GM23338 (cell line): ENCODE measurements at regions not wholly inside any gene's neighbourhood (a gene's known extent, or its start where the extent isn't known, plus 50 kb on each side); places are given as distances from the start of the nearest gene placed in this dataset.
"Not testable (repeated sequence)": the region's sequence is repeated elsewhere in the genome, so short reads cannot be mapped to it uniquely, and the experiment has no call there.

Source experiments
- ATAC-seq: fragments of 200-7000 bp; cut with Tn5 transposase; 3 replicates; pipeline ENCODE4 v1.9.1; 2020
- DNase-seq: peaks from one replicate; pipeline ENCODE4 v3.0.0-alpha.2; 2015; ENCODE audit warnings: low spot score
- H2AFZ ChIP-seq: fragments of 200-600 bp; sonication (generic); 2 replicates; pipeline ENCODE4 v1.8.0; 2016; ENCODE audit warnings: antibody characterized with exemption, mild to moderate bottlenecking, moderate library complexity
- H3F3A ChIP-seq: fragments of 200-600 bp; sonication (generic); replicated peaks from 2 replicates; pipeline ENCODE4 v1.8.0; 2017; ENCODE audit warnings: antibody characterized with exemption, mixed run types, low read depth
- H3K27ac ChIP-seq: fragments of 200-600 bp; sonication (generic); 2 replicates; pipeline ENCODE4 v1.6.1; 2016; ENCODE audit warnings: low read depth
- H3K27me3 ChIP-seq: fragments of 200-600 bp; sonication (generic); 2 replicates; pipeline ENCODE4 v1.8.0; 2016; ENCODE audit warnings: mild to moderate bottlenecking, mixed run types, moderate library complexity; ENCODE audit not compliant: insufficient read depth
- H3K36me3 ChIP-seq: fragments of 200-600 bp; sonication (generic); 2 replicates; pipeline ENCODE4 v1.8.0; 2016; ENCODE audit warnings: mild to moderate bottlenecking; ENCODE audit not compliant: insufficient read depth
- H3K4me1 ChIP-seq: fragments of 200-600 bp; sonication (generic); 2 replicates; pipeline ENCODE4 v1.8.0; 2016; ENCODE audit warnings: mild to moderate bottlenecking, moderate library complexity; ENCODE audit not compliant: insufficient read depth
- H3K4me2 ChIP-seq: fragments of 200-600 bp; sonication (generic); 2 replicates; pipeline ENCODE4 v1.7.1; 2017; ENCODE audit warnings: mixed run types
- H3K4me3 ChIP-seq: fragments of 200-600 bp; sonication (generic); 2 replicates; pipeline ENCODE4 v1.6.1; 2016; ENCODE audit warnings: mixed run types
- H3K79me2 ChIP-seq: fragments of 200-600 bp; sonication (generic); replicated peaks from 2 replicates; pipeline ENCODE4 v1.8.0; 2017; ENCODE audit warnings: mild to moderate bottlenecking; ENCODE audit not compliant: insufficient read depth
- H3K9me2 ChIP-seq: fragments of 200-600 bp; sonication (generic); 2 replicates; pipeline ENCODE4 v1.8.0; 2017; ENCODE audit not compliant: insufficient read depth
- H4K20me1 ChIP-seq: fragments of 200-600 bp; sonication (generic); replicated peaks from 2 replicates; pipeline ENCODE4 v1.8.0; 2017; ENCODE audit warnings: mild to moderate bottlenecking; ENCODE audit not compliant: insufficient read depth
- H3K27ac Mint-ChIP-seq: 2 replicates; pipeline ENCODE4 v1.8.0; 2020; ENCODE audit warnings: inconsistent platforms, mild to moderate bottlenecking, moderate library complexity, mixed read lengths
- H3K27me3 Mint-ChIP-seq: 3 replicates; pipeline ENCODE4 v1.8.0; 2022; ENCODE audit warnings: low read depth, mild to moderate bottlenecking, moderate library complexity, mixed read lengths, inconsistent platforms; ENCODE audit not compliant: insufficient read depth, poor library complexity
- H3K36me3 Mint-ChIP-seq: 3 replicates; pipeline ENCODE4 v1.8.0; 2021; ENCODE audit warnings: low read depth, mild to moderate bottlenecking, inconsistent platforms, moderate library complexity, mixed read lengths
- H3K4me1 Mint-ChIP-seq: 3 replicates; pipeline ENCODE4 v1.8.0; 2020; ENCODE audit warnings: mild to moderate bottlenecking, inconsistent platforms, mixed read lengths
- H3K4me3 Mint-ChIP-seq: 3 replicates; pipeline ENCODE4 v1.8.0; 2021; ENCODE audit warnings: moderate library complexity, mild to moderate bottlenecking, inconsistent platforms, mixed read lengths
- H3K9me3 Mint-ChIP-seq: 3 replicates; pipeline ENCODE4 v1.8.0; 2020; ENCODE audit warnings: moderate library complexity, mild to moderate bottlenecking, inconsistent platforms, mixed read lengths

DNA sequence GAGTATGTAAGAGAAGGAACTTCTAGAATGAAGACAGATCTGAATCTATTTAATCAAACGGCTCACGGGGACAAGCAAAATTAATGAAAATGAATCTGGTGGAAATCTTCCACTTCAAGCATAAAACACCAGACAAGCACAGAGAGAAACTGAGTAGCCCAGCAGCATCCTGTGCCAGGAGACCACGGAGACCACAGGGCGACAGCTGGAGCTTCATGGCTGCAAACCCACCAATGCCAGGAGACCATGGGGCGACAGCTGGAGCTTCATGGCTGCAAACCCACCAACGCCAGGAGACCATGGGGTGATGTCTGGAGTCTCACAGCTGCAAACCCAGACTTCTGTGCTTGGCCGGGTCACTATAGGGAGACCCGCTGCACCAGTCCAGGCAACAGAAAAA, 5442.0 kb upstream of the TPTE start:
- H3K27ac Mint-ChIP-seq, H4K20me1 ChIP-seq: not testable (repeated sequence)

DNA sequence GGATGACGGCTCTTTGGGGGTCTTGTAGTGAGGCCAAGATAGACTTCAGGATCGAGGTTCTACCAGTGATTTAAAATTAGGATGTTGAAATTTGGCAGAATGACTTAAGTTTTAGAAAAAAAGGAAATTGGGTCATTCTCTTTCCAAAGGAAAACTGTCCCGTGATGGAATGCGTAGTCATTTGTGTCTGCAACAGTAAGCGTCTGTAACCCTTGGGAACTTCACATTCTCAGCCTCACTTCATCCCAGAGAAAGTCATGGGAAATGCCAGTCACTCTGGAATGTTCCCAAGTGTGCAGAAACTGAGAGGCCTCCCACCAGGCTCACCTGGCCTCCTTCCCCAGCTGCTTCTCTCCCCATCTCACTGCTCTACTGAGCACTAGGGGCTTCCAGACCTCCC, 5441.4 kb upstream of the TPTE start:
- not testable (repeated sequence) for ATAC-seq, DNase-seq

More for the DNA sequence above, 5442.0 kb upstream of the TPTE start:
- H3K4me2 ChIP-seq, H3K27me3 Mint-ChIP-seq, H3K36me3 ChIP-seq, H3K9me2 ChIP-seq, H3K4me3 Mint-ChIP-seq, H3K79me2 ChIP-seq, H3K4me1 Mint-ChIP-seq, H3K36me3 Mint-ChIP-seq, H3F3A ChIP-seq, H3K9me3 Mint-ChIP-seq, H3K4me1 ChIP-seq, DNase-seq, H3K27ac ChIP-seq, H3K4me3 ChIP-seq, H2AFZ ChIP-seq, ATAC-seq, H3K27me3 ChIP-seq: not testable (repeated sequence)

GRCh38 chr21:5084246-5084645, 5437.1 kb upstream of the TPTE start:
- not testable (repeated sequence) for H3K4me3 Mint-ChIP-seq

More for the DNA sequence above, 5441.4 kb upstream of the TPTE start:
- not testable (repeated sequence) for H3K4me1 ChIP-seq, H3K4me2 ChIP-seq, H3K27ac ChIP-seq, H2AFZ ChIP-seq, H3K36me3 ChIP-seq, H3K4me3 ChIP-seq, H3K9me2 ChIP-seq, H3K27me3 Mint-ChIP-seq, H3K4me1 Mint-ChIP-seq, H3K79me2 ChIP-seq, H3K36me3 Mint-ChIP-seq, H3K27me3 ChIP-seq, H3K9me3 Mint-ChIP-seq, H4K20me1 ChIP-seq, H3K4me3 Mint-ChIP-seq, H3F3A ChIP-seq, H3K27ac Mint-ChIP-seq

GRCh38 chr21:5085456-5085855, 5435.9 kb upstream of the TPTE start:
- not testable (repeated sequence) for H3K27me3 Mint-ChIP-seq, H2AFZ ChIP-seq, DNase-seq, H3K36me3 ChIP-seq, H3K4me2 ChIP-seq, H3K27me3 ChIP-seq, H4K20me1 ChIP-seq, H3K36me3 Mint-ChIP-seq, H3K4me1 Mint-ChIP-seq, H3K4me3 ChIP-seq, H3K4me3 Mint-ChIP-seq, H3K79me2 ChIP-seq, H3K27ac ChIP-seq, ATAC-seq, H3F3A ChIP-seq, H3K9me3 Mint-ChIP-seq, H3K4me1 ChIP-seq, H3K9me2 ChIP-seq, H3K27ac Mint-ChIP-seq

More at GRCh38 chr21:5084246-5084645, 5437.1 kb upstream of the TPTE start:
- DNase-seq, H3K4me2 ChIP-seq, H3K4me1 Mint-ChIP-seq, H3K4me3 ChIP-seq, H3K27ac Mint-ChIP-seq, H3K27me3 ChIP-seq, H3K9me2 ChIP-seq, H3F3A ChIP-seq, H3K27me3 Mint-ChIP-seq, H3K27ac ChIP-seq, ATAC-seq, H4K20me1 ChIP-seq, H3K36me3 Mint-ChIP-seq, H3K79me2 ChIP-seq, H3K4me1 ChIP-seq, H2AFZ ChIP-seq, H3K36me3 ChIP-seq, H3K9me3 Mint-ChIP-seq: not testable (repeated sequence)

DNA sequence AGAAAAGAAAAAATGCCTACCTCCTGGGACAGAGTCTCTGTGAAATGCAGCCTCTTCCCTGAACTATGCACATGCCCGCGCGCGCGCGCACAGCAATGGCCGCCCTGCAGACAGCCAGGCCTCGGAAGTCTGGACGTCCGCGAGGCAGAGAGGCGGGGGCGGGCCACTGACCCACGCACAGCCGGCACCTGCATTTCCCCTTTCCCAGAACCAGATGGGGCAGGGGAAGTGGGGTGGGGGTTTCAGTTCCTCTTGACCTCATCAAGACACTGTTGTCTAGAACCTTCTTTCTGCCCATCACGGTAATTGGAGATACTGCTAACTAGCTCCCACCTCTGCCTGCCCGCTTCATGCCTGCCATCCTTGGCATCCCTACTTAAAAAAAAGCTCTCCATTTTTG, 5435.0 kb upstream of the TPTE start:
- H3K4me3 ChIP-seq, H3K27ac ChIP-seq, ATAC-seq, H2AFZ ChIP-seq, H3K79me2 ChIP-seq, H3K4me1 ChIP-seq, H3K4me1 Mint-ChIP-seq, H3K27me3 Mint-ChIP-seq, H3K36me3 Mint-ChIP-seq, H3F3A ChIP-seq, H3K27ac Mint-ChIP-seq, DNase-seq, H3K4me2 ChIP-seq, H3K27me3 ChIP-seq, H3K9me2 ChIP-seq, H4K20me1 ChIP-seq, H3K9me3 Mint-ChIP-seq, H3K4me3 Mint-ChIP-seq, H3K36me3 ChIP-seq: not testable (repeated sequence)

GRCh38 chr21:5088820-5089219, 5432.6 kb upstream of the TPTE start:
- H3K4me3 ChIP-seq, H4K20me1 ChIP-seq, H3K27ac ChIP-seq, H2AFZ ChIP-seq, H3K27ac Mint-ChIP-seq, H3K4me1 Mint-ChIP-seq, H3K36me3 Mint-ChIP-seq, H3K27me3 Mint-ChIP-seq, H3K9me3 Mint-ChIP-seq, H3F3A ChIP-seq, H3K4me3 Mint-ChIP-seq, H3K36me3 ChIP-seq, DNase-seq, H3K27me3 ChIP-seq, H3K4me2 ChIP-seq, H3K9me2 ChIP-seq, H3K4me1 ChIP-seq, H3K79me2 ChIP-seq: not testable (repeated sequence)
- ATAC-seq = peak; percentile 57

DNA sequence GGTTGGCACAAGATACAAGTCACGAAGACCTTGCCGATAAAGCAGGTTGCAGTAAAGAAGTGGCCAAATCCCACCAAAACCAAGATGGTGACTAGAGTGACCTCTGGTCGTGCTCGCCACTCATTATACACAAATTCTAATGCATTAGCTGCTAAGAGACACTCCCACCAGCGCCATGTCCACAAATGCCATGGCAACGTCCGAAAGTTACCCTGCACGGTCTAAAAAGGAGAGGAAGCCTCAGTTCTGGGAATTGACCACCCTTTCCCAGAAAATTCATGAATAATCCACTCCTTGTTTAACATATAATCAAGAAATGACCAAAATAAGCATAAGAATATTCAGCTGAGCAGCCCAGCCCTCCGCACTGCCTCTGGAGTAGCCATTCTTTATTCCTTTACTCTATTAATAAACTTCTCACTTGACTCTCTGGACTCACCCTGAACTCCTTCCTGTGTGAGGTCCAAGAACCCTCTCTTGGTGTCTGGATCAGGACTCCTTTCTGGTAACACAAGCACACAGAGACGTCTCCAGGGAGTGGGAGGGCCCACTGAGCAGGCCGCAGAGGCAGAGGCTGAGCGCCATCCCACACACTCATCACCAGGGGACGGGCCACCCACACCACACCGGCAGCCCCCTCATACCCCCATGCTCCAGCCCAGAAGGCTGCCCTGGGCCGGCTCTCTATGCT, 5431.8 kb upstream of the TPTE start:
- H3K27ac ChIP-seq, H3K36me3 Mint-ChIP-seq, ATAC-seq, H3K79me2 ChIP-seq, H3K4me1 Mint-ChIP-seq, H3K36me3 ChIP-seq, H3K4me2 ChIP-seq, H3K9me3 Mint-ChIP-seq, H3K4me1 ChIP-seq, H3K27me3 Mint-ChIP-seq, H3K27ac Mint-ChIP-seq, DNase-seq, H2AFZ ChIP-seq, H3K27me3 ChIP-seq, H3F3A ChIP-seq, H4K20me1 ChIP-seq, H3K9me2 ChIP-seq, H3K4me3 ChIP-seq, H3K4me3 Mint-ChIP-seq: not testable (repeated sequence)
